ENCODE measurements at regions not wholly inside any gene's neighbourhood (a gene's known extent, or its start where the extent isn't known, plus 50 kb on each side); places are given as distances from the start of the nearest gene placed in this dataset.

GRCh38 chr17:77740481-77740880 is 218.0 kb upstream of the TNRC6C start:
- TF ChIP-seq CTCF (IDR thresholded peaks at IDR 0.05) (no peak), POLR2A (IDR thresholded peaks at IDR 0.05) (no peak), POLR2AphosphoS5 (IDR thresholded peaks at IDR 0.05; ENCODE audit: insufficient read depth in 1 of 2, low read depth in 1 of 2) (no peak)
- no peak for DNase-seq (ENCODE audit: extremely low spot score in 2 of 2)
- Histone ChIP-seq H3K9me3 (no peaks in the 10 kb centered on the region), H3K27me3 (no peaks in the 10 kb centered on the region), H3K36me3 (no peaks in the 10 kb centered on the region), H3K4me1 (peaks cover 9% of the 10 kb centered on the region), H3K4me3 (no peak overlapping the region), H3K27ac (no peak overlapping the region)
- intact Hi-C loops (cut with DNase I): no loop called here

GRCh38 chr17:77741109-77741508 is 217.4 kb upstream of the TNRC6C start:
- peaks cover 6% of the 10 kb centered on the region for H3K4me1 ChIP-seq
- H3K36me3 ChIP-seq: no peaks in the 10 kb centered on the region
- no peaks in the 10 kb centered on the region for H3K9me3 ChIP-seq
- intact Hi-C loops (cut with DNase I): no loop called here
- no peak overlapping the region for H3K4me3 ChIP-seq
- TF ChIP-seq CTCF (IDR thresholded peaks at IDR 0.05): no peak
- TF ChIP-seq POLR2A (IDR thresholded peaks at IDR 0.05): no peak
- no peak for TF ChIP-seq POLR2AphosphoS5 (IDR thresholded peaks at IDR 0.05; ENCODE audit: insufficient read depth in 1 of 2, low read depth in 1 of 2)
- no peak for DNase-seq (ENCODE audit: extremely low spot score in 2 of 2)
- no peak overlapping the region for H3K27ac ChIP-seq
- no peaks in the 10 kb centered on the region for H3K27me3 ChIP-seq

GRCh38 chr17:77742579-77742978 is 215.9 kb upstream of the TNRC6C start:
- H3K27ac ChIP-seq: no peak overlapping the region
- TF ChIP-seq POLR2AphosphoS5 (IDR thresholded peaks at IDR 0.05; ENCODE audit: insufficient read depth in 1 of 2, low read depth in 1 of 2) (no peak), POLR2A (IDR thresholded peaks at IDR 0.05) (no peak), CTCF (IDR thresholded peaks at IDR 0.05) (no peak)
- H3K4me3 ChIP-seq: no peak overlapping the region
- no peaks in the 10 kb centered on the region for H3K4me1 ChIP-seq
- H3K36me3 ChIP-seq: no peaks in the 10 kb centered on the region
- no peaks in the 10 kb centered on the region for H3K27me3 ChIP-seq
- H3K9me3 ChIP-seq: no peaks in the 10 kb centered on the region
- no peak for DNase-seq (ENCODE audit: extremely low spot score in 2 of 2)
- intact Hi-C loops (cut with DNase I): no loop called here

GRCh38 chr17:77744066-77744988 is 214.2 kb upstream of the TNRC6C start:
- Histone ChIP-seq H3K4me3 (no peak overlapping the region), H3K27ac (no peak overlapping the region), H3K27me3 (no peaks in the 10 kb centered on the region), H3K36me3 (no peaks in the 10 kb centered on the region), H3K4me1 (no peaks in the 10 kb centered on the region), H3K9me3 (no peaks in the 10 kb centered on the region)
- DNase-seq (ENCODE audit: extremely low spot score in 2 of 2): no peak
- TF ChIP-seq CTCF (IDR thresholded peaks at IDR 0.05) (no peak), POLR2A (IDR thresholded peaks at IDR 0.05) (no peak), POLR2AphosphoS5 (IDR thresholded peaks at IDR 0.05; ENCODE audit: insufficient read depth in 1 of 2, low read depth in 1 of 2) (no peak)
- intact Hi-C loops (cut with DNase I): no loop called here

GRCh38 chr17:77745702-77746101 is 212.8 kb upstream of the TNRC6C start:
- Histone ChIP-seq H3K4me3 (no peak overlapping the region), H3K9me3 (no peaks in the 10 kb centered on the region), H3K36me3 (no peaks in the 10 kb centered on the region), H3K4me1 (no peaks in the 10 kb centered on the region), H3K27ac (no peak overlapping the region), H3K27me3 (no peaks in the 10 kb centered on the region)
- intact Hi-C loops (cut with DNase I): no loop called here
- no peak for TF ChIP-seq POLR2A (IDR thresholded peaks at IDR 0.05)
- no peak for DNase-seq (ENCODE audit: extremely low spot score in 2 of 2)

All from vagina (tissue), 2 donors.